ENCODE measurements at regions not wholly inside any gene's neighbourhood (a gene's known extent, or its start where the extent isn't known, plus 50 kb on each side); places are given as distances from the start of the nearest gene placed in this dataset.
"Not testable (repeated sequence)": the region's sequence is repeated elsewhere in the genome, so short reads cannot be mapped to it uniquely, and the experiment has no call there.

DNA sequence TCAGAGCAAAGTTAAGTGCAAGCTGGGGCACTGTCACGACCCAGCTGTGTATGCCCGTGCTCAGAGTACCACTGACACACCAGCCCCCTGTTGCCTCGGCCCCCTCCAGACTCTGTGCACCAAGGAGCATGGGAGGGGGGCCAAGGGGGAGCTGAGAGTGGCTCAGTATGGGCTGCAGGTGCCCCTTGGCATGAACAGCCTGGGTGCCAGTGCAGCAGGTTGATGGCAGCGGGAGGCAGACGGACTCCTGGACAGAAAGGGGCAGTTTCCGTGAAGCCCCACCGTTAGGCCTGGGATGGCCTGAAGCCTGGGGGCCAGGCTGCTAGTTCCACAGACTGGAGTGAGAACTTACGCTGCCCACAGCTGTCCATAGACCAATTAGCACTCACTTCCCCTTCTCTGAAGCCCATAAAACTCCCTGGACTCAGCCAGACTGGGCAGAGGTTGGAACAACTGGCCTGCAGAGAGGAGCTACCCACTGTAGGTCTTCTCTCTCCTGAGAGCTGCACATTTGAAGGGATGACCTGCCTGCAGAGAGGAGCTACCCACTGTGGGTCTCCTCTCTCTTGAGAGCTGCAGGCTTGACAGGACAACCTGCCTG lies 182.8 kb downstream of the DEPDC1B start:
- DNase-seq: no peak

DNA sequence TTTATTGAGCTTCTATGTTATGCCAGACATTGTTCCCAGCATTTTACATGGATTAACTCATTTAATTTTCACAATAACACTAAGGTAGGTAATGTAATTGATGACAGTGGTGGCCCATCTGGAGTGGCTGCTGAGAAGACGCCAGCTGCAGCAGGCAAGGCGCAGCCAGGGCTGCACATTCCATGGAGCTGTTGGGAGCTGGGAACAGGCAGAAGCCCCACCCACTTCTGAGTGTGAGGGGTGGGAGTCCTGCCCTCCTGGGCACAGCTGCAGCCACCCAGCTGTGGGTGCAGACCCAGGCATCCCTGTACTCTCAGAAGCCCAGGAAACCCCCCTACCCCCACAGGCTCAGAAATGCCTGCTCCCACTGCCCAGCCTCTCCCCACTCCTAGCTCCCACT lies 183.3 kb downstream of the DEPDC1B start:
- DNase-seq: no peak

DNA sequence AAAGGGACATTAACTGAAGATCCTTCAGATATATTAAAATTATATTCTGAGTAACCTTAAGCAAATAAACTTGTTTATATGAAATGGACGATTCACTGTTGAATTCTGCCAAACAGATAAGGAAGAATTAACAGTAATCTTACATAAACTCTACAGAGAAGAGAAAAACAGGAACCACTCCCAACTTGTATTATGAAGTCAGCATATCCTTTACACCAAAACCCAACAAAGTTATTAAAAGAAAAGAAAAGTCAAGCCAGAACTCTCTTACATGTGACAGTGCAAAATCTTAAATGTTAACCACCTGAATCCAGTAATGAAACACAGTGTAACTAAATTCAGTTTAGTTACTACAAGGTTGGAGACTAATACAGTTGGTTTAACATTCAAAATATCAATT lies 185.8 kb downstream of the DEPDC1B start:
- no peak for DNase-seq

DNA sequence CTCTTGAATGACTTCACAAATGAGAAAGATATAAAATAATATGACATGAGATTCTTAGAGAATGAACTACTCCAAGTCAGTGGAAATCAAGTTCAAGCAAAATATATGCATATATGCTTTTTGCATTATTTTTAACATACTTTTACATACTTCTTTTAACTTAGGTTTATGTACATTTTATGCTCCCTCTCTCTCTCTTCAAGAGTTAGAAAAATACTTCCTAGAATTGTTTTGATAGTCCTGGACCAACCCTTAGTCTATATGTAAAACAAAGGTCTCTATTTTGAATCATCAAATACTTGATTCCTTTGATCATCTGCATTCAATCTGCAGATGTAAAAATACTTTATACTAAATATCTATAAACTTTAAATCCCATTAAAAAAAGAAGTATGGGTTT lies 187.8 kb downstream of the DEPDC1B start:
- DNase-seq: no peak

DNA sequence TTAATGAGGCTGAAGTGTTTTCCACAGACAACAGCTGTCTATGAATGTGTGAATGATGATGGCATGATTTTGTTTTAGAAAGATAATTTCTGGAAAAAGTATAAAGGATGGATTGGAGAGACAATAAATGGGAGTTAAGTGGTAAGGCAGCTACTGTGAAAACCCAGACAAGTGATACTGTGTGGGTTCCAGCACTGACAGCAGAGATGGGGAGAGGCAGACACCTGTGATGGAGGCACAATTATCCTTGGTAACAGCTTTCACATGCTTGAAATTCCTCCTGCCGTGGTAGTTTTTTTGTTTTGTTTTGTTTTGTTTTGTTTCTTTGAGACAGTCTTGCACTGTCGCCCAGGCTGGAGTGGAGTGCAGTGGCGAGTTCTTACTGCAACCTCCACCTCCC lies 189.3 kb downstream of the DEPDC1B start:
- no peak for DNase-seq

DNA sequence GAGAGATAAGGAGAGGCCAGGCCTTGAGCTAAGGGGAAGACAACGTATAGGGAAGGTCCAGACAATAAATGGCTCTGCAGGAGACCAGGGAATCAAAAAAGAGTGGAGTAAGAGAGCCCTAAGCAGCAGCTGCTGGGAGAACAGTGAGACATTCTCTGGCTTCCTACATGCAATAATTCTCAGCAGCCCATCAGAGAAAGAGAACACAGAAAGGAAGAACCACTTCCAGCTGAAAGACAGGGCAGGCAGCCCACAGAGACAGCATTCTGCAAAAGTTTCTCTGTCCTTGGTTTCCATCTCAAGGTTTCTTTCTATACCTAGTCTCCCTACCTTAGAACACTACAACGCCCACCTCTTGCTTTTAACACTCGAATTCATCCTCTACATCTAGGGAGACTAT lies 189.9 kb downstream of the DEPDC1B start:
- no peak for DNase-seq

DNA sequence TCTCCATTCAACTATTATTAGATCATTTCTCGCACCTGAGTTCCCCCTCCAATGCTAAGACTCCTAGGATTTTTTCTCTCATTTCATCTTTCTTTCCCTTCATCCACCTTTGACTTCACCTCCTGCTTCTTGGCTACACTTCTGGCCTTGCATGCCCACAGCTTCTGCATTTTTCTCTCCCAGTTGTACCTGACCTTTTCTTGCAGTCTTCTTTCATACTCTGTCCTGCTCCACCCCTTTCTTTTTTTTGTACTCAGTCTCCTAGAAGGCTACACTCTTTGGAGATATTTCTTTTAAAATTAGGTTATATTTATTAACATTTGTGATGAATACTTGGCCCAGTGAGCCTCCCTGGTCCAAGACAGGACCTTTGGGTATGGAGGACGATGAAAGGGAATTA lies 190.4 kb downstream of the DEPDC1B start:
- no peak for DNase-seq

DNA sequence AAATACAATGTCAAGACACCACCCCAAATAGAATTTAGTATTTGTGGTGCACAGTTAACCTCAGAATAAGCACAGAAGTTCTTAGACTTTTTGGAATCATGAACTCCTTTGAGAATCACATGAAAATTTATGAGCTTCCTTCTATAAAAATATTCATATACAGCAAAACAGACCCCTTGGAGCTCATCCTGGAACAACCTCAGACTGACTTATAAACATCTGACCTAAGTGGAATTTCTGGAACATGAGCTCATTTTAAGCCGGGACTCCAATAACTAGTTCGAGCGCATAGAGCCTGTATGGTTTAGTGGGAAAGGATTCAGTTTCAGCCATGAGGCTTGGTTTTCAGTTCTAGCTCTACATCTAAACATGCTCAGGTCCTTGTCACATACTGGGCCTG lies 192.3 kb downstream of the DEPDC1B start:
- no peak for DNase-seq

DNA sequence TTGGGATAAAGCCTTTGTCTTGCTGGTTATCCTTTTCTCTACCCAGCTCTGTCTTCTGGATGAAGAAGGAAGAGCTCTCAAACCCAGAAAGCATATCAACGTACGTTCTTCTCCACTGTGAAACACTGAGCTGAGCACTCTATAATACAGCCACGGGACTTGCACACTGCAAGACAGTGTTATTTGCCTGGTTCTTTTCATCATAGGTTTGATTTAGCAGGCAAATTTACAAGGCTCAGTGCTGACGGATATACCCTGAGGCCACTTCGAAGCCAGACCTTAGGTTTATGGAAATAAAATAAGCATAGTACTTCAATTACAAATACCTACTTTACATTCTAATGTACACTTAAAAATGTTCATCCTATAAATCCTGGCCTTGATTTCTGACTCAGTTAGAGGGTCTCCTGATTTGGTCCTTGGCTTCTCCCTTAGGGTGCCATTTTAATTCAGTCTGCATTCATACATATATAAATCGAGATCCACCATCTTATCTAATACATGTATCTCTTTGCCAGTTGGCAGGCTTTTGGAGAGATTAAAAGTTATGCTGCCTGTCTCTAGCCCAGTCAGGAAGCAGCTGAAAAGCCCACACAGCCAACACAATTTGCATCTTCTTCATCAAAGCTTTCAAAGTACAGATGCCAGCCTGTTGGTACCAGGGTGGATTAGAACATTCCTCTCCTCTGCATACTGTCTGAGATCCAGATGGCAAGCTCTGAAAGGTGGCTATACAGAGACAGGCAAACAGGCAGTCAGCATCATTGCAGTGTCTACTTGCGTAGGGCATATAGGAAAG lies 194.4 kb downstream of the DEPDC1B start:
- no peak for DNase-seq

DNA sequence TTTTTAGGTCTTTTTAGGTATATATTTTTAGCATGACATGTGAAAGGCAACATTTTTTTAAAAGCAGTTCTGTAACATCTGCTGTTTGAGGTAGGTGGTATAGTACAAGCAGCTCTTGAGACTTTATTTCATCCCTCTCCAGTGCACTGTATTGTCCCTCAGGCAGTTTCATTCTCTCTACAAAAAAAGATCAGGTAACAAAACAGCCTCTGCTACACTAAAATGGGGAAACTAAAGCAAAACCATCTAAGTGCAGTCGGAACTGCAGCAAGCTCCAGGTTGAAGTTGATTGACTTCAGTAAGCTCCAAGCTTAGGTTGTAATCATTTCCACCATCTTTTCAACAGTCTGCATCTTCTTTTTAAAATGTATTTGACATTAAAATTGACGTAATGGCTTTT lies 195.6 kb downstream of the DEPDC1B start:
- DNase-seq: no peak

DNA sequence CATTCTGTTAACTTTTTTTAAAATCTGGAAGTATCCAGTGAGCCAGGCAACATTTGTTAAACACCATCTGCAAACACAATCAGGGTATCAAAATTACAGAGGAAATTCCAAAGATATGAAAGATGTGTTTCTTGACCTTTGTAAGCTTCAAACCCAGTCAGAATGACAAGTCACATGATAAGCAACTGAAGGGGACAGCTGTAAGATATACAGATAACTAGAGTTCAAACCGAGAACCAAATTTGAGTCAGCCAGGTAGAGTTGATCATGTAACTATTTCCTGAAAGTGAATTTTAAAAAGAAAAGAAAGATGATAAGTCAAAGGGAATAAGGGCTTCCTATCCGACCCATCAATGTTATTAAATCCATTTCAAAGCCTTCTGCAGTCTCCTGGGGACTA lies 196.2 kb downstream of the DEPDC1B start:
- DNase-seq: no peak

DNA sequence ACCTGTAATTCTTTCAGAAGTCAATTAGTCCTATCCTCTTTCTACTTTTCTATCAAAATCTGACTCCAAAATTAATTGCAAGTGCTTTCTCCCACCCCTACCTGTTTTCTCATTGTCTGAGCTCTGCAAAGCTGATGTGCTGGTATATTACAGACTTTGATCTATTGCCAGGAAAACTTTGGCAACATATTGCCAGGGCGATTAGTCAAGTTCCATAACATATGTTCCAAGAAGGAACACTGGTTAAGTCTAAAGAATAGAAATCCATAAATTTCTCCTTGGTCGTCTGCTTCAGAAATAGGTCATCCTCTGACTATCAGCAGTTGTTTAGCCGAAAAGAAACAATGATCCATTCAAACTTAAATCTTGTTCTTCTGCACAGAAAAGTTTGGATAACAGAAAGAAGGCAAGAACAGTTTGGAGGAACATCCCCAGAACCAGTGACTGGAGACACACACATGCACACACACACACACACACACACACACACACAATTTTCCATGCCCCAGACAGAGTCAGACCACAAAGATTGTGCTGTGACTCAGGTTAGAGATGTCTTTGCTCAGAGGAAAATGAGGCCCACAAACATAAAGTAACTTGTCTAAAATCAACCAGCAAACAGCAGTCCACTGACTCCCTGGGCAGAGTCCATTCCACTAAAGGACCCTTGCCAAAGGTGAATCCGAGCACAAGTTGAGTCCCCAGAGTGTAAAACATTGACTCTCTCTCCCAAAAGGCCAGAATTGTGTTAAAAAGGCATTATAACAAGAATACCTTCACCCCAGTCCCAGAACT lies 202.1 kb downstream of the DEPDC1B start:
- no peak for DNase-seq

DNA sequence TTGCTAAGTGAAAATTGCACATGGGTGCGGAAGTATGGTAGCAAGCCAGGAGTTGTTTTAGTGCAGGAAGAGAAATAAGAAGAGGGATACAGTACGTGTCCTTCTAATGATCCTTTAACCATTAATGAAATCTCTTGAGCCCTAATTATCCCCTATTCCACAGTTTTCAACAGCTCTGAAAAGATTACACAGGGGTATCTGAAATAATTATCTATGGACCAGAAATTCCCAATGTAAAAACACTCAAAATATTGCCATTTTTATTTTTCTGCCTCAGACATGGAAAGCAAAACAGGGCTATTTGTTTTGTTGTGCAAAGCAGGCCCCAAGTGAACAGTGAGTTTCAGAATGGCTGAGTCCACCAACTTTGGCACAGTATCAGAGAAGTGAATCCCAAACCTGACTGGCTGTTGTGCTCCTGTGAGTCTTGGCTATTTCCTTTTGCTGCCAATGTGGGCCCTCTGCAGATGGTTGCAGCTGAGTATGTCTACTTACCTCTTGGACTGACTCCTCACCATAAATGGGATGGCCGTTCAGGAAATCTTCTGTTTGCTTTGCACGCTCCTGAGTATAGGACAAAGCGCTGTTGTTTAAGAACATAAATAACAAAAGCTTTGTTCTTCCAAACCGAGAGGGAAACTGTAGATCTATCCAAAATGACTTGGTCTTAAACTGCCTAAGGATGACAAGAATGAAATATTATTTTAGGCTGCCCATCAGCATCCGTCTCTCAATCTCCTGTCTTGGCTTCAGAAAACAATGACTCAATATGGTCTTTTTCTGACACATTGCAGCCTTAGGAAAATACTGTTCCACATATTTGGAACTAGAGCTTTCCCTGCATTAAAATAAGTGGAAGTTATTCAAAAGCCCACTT lies 204.1 kb downstream of the DEPDC1B start:
- no peak for DNase-seq

DNA sequence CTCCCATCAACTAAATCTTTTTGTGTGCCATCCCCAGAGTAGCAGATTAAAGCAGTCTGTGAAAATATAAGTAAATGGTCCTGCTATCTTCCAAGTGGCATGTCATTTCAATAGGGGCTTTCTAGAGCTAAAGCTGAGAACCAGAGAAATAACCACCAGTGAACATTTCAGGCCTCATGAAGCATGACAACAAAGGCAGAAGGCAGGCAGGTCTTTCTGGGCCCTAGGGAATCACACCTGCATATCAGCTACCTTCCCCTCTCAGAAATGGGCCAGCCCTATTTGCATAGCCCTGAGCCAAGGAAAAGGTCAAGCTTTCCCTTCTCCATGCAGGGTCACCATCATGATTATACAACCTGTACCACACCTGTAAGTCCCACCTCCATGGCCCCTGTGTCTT lies 205.3 kb downstream of the DEPDC1B start:
- DNase-seq: no peak

DNA sequence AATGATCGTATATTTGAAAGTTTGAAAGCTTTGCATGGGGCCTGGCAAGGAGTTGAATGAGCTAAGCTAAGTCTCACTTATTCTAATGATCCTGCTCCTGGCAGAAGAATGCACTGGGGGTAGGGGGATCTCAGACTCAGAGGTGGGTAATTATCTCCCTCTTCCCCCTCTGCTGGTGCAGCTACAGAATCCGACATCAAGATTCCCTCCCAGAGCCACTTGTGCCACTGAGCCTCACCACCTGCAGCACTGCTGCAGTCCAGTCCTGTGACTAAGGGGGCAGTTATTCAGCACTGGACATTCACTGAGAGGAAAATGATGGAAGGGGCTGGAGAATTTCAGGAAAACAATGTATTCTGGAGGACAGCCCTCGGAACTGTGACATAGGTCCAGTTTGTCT lies 205.8 kb downstream of the DEPDC1B start:
- DNase-seq: no peak

DNA sequence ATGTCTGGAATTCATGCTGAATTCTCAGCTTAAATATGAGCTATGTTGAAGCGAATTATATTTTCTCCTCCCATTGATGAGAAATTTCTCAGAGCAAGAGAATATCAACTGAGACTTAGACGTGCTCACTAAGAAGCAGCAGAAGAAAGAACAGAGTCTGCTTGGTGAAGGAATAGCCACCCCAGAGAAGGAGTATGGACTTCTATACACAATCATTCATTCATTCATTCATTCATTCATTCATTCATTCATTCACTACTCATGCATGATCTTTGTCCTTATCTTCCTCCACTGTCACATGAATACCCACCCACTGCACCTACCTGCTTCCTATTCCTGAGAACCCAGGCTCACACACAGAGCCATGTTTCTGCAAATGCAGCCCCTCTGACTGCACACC lies 206.6 kb downstream of the DEPDC1B start:
- DNase-seq: no peak

DNA sequence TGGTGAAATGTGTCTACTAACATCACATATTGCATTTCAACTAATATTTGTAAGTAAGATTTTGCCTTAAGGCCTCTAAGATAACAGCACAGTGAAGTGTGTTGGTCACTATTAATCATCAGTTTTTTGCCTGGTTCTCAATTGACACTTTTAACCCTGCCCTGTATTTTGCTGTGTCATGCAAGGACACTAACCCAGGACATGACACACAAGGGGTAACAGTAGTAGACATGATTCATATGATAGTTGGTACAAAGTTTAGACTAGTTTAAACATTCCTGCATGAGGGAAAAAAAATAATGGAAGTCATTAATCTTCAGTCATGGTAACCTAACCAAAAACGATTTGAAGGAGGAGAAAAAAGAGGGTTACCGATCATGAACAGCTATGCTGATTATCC lies 207.0 kb downstream of the DEPDC1B start:
- DNase-seq: no peak

DNA sequence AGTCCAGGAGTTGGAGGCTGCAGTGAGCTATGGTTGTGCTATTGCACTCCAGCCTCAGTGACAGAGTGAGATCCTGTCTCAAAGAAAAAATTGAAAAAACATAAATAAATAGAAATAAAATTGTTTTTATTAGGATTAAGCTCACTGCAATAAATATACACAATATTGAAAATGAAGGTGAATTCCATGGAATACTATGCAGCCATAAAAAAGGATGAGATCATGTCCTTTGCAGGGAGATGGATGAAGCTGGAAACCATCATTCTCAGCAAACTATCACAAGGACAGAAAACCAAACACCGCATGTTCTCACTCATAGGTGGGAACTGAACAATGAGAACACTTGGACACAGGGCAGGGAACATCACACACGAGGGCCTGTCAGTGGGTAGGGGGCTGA lies 207.6 kb downstream of the DEPDC1B start:
- DNase-seq: not testable (repeated sequence)

DNA sequence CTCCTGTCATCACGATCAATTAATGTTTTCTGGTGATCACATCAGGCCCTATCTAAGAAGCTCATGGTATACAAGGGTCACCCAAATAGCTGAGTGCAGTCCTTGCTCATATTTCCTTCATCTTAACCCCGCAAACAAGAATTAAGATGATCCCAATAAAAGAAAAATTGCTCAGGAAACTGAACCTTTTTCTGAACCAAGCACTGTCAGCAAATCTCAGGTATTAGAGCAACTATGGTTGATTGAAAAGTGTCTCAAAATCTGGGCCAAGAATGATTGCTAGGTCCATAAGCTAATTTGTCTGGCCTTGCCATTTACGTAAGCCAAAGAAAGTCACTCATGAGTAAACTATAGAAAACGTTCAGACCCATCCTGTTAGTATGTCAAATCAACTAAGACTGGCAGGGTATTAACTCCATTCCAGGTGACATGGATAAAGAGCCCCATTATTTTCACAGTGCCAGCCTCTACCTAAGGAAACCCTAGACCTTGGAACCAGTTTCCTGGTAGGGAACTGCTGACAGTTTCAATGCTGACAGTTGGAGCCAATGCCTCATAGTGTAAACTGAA lies 209.3 kb downstream of the DEPDC1B start:
- DNase-seq: no peak

DNA sequence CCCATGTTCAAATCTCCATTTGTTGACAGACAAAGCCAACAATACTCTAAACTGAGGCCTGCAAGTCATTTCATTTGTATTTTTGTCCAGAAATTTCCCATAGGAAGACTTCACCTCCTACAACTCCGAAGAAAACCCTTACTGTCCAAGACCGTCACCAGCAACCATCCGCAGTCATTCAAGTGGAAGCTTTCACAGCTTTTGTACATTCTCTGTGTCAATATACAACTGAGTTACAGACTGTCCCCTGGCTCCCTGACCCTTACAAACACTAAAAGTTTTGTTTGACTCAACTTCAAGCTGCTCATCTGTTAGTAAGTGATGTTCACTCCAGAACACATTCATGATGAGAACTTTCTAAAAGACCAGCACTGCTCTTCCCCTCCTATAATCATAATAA lies 210.1 kb downstream of the DEPDC1B start:
- DNase-seq: no peak

DNA sequence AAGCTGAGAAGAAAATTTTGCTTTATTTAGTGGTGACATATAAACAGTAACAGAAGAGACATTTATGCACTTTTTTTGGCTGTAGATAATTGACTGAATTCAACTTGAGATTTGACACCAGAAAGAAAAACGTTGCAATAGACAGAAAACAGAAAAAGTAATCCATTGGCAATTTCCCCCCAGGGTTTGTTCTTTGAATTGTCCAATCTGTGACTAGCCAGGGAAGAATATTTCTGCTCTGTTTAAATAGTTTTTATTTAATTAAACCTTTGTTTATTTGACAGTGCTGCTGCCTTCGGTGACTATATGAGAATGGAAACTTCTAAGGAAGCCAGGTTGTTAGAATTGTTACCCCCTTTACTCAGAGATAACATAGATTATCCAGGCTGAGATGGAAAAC lies 210.6 kb downstream of the DEPDC1B start:
- no peak for DNase-seq

DNA sequence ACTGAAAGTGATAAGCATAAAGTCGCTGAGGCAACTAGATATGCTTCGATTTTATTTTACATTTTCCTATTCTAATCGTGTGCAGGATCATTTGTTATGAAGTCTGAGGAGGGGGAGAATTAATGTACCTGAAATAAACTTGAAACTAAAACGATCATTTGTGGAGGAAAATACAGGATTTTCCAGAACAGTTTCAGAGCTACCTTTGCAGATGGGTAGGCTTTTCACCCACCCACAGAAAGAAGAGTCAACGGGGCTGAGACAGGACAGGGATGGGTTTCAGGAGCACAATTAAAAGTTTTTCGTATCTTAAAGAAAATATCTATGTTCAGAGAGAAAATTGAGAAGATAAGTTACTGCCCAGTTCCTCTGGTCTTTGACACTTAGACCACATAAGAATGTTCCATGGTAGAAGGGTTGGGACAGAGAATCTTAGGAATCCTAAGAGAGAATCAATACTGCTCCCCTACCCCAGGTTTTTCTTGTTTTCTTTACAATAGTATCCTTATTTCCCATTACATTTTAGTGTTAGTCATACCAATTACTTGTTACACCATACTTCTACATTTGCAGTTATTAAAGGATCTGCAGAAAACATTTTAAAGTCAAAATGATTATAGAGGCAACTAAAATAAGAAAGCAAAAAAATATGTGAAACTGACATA lies 211.4 kb downstream of the DEPDC1B start:
- no peak for DNase-seq
